Prostate gland (tissue), 2 donors: ENCODE measurements at regions not wholly inside any gene's neighbourhood (a gene's known extent, or its start where the extent isn't known, plus 50 kb on each side); places are given as distances from the start of the nearest gene placed in this dataset.

Source experiments
- DNase-seq: peaks from one replicate; pipeline ENCODE4 v3.0.0-alpha.2; 2019; ENCODE audit warnings: low spot score
- H3K27ac ChIP-seq, 2 donors: fragments of 200-600 bp; sonication (generic); 2 replicates each; pipeline ENCODE4 v1.5.1; 2017 to 2019
- H3K27me3 ChIP-seq: fragments of 200-600 bp; sonication (generic); replicated peaks from 2 replicates; pipeline ENCODE4 v1.5.1; 2019; ENCODE audit not compliant: insufficient read depth
- H3K36me3 ChIP-seq, 2 donors: fragments of 200-600 bp; sonication (generic); 1 replicate in 1 of 2; 2 replicates in 1 of 2; pipeline versions ENCODE4 v1.5.1 to v1.8.1; 2017 to 2019
- H3K4me1 ChIP-seq: fragments of 200-600 bp; sonication (generic); replicated peaks from 2 replicates; pipeline ENCODE4 v1.5.1; 2019
- H3K4me3 ChIP-seq, 2 donors: fragments of 200-600 bp; sonication (generic); 2 replicates each; pipeline ENCODE4 v1.5.1; 2017 to 2019
- H3K9me3 ChIP-seq: fragments of 200-600 bp; sonication (generic); 2 replicates; pipeline ENCODE4 v1.5.1; 2017
- CTCF ChIP-seq, 4 experiments: fragments of 200-600 bp in 2 of 4; fragments of 450-650 bp in 2 of 4; sonication (generic) in 2 of 4; IDR thresholded peaks; 1 replicate in 3 of 4; 2 replicates in 1 of 4; pipeline ENCODE4 v1.5.1; 2016 to 2019; ENCODE audit warnings: antibody characterized with exemption in 4 of 4, mild to moderate bottlenecking in 2 of 4, moderate library complexity in 2 of 4
- POLR2A ChIP-seq: fragments of 450-650 bp; IDR thresholded peaks from one replicate; pipeline ENCODE4 v1.6.1; 2016; ENCODE audit warnings: antibody characterized with exemption, mild to moderate bottlenecking
- POLR2AphosphoS5 ChIP-seq: sonication (generic); formaldehyde crosslinking; IDR thresholded peaks from one replicate; pipeline ENCODE4 v1.6.1; 2017; ENCODE audit warnings: antibody characterized with exemption
- WGBS: methylation state at CpG from one replicate; pipeline ENCODE4 v1.1.5; 2018; 5-methylcytosine and 5-hydroxymethylcytosine counted together
- intact Hi-C: fragments of 100-400 bp; cut with DNase I; formaldehyde crosslinking; loops from one replicate; pipeline ENCODE4 v1.14.2; 2022

DNA sequence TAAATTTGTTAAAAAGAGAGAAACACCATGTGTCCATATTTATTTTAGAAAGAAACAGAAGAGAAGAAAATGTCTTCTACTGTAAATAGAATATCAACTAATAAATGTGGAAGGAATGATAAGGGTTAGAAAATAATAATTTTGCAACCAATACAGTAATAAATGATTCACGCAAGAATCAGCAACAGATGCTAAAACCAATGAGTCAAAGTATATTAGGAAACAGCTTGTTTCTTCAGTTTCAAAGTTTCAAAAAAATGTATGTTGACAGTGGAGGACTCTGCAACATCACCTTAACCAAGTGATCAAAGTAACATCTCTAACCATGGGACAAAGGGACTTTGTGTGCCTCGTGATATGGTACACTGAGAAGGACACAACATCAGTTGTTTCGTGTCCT is 147.0 kb downstream of the TWIST2 start:
- Histone ChIP-seq H3K27ac (no peak overlapping the region), H3K4me1 (no peaks in the 10 kb centered on the region), H3K9me3 (no peaks in the 10 kb centered on the region), H3K27me3 (no peaks in the 10 kb centered on the region), H3K4me3 (no peak overlapping the region), H3K36me3 (no peaks in the 10 kb centered on the region)
- intact Hi-C loops: no loop called here
- no peak for TF ChIP-seq POLR2A
- TF ChIP-seq POLR2AphosphoS5: no peak
- WGBS: 65% methylated on average over 3 of the region's 3 CpGs
- no peak for DNase-seq

DNA sequence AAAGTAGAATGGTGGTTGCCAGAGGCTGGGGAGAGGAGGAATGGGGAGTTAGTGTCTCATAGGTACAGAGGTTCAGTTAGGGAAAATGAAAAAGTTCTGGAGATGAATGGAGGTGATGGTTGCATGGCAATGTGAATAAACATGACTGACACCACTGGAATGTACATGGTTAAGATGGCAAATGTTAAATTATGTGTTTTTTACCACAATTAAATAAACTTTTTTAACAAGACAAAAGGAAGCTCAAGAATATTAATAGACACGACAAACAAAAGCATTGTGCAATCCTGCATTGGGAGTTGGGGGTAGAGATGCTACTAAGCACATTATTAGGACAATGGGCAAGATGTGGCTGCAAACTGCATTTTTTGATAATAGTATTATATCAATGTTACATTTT is 147.7 kb downstream of the TWIST2 start:
- H3K27ac ChIP-seq: no peak overlapping the region
- H3K27me3 ChIP-seq: no peaks in the 10 kb centered on the region
- no peaks in the 10 kb centered on the region for H3K36me3 ChIP-seq
- TF ChIP-seq POLR2A: no peak
- no peak for TF ChIP-seq POLR2AphosphoS5
- no peak for TF ChIP-seq CTCF (IDR thresholded peaks at IDR 0.05)
- no peak overlapping the region for H3K4me3 ChIP-seq
- H3K9me3 ChIP-seq: no peaks in the 10 kb centered on the region
- 68% methylated on average over 1 of the region's 1 CpG for WGBS
- H3K4me1 ChIP-seq: no peaks in the 10 kb centered on the region
- no peak for DNase-seq
- intact Hi-C loops: no loop called here

DNA sequence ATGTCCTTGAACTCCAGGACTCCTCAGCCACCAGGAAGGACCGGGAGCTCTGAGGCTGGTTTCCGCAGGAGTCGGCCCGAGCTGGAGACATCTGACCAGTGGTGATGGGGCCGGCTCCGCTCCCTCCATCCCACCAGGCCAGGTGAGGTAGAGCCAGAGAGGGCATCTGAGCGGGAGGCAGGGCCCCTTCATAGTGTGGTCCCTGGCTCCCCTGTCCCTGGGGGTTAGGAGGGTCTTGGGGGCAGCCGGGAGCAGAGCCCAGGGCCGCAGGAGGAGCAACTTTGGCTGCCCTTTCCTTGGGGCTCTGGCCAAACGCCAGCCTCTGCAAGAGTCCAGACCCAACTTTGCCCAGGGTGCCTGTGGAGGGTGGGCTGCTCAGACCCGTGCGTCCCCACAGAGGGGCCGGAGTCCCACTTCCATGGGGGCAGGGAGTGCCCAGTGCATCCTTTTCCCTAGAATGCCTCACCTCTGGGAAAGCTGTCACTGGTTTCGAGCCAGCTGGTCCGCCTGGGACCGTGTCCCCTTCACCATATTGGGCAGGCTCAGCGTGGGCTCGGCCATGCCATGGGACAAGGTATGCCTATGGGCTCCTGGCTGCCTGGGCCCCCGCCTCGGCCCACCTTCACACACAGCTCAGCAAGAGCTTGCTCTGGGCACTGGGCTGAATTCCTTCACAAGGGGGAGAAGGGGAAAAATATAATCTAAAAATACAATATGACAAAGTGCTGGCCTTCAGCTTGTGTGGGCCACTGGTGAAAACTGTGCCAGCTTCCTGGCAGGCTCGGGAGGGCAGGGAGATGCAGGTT is 148.6 kb downstream of the TWIST2 start:
- Histone ChIP-seq H3K4me3 (no peak overlapping the region), H3K27ac (no peak overlapping the region), H3K36me3 (no peaks in the 10 kb centered on the region), H3K9me3 (no peaks in the 10 kb centered on the region), H3K27me3 (no peaks in the 10 kb centered on the region), H3K4me1 (no peaks in the 10 kb centered on the region)
- 90% methylated on average over 21 of the region's 21 CpGs for WGBS
- TF ChIP-seq POLR2A: no peak
- intact Hi-C loops: no loop called here
- no peak for DNase-seq

- Histone ChIP-seq H3K4me3 (no peak overlapping the region), H3K36me3 (no peaks in the 10 kb centered on the region), H3K9me3 (no peaks in the 10 kb centered on the region), H3K4me1 (no peaks in the 10 kb centered on the region), H3K27me3 (peaks cover 1% of the 10 kb centered on the region), H3K27ac (no peak overlapping the region)
- intact Hi-C loops: no loop called here
- 76% methylated on average over 10 of the region's 10 CpGs for WGBS
- no peak for DNase-seq
- no peak for TF ChIP-seq POLR2A
- no peak for TF ChIP-seq CTCF (IDR thresholded peaks at IDR 0.05)
- TF ChIP-seq POLR2AphosphoS5: no peak
These were observed 149.2 kb downstream of the TWIST2 start for GRCh38 chr2:238997137-238997390.

- 87% methylated on average over 10 of the region's 10 CpGs for WGBS
These were observed 149.8 kb downstream of the TWIST2 start for GRCh38 chr2:238997684-238998083.

More at GRCh38 chr2:238997684-238998083, 149.8 kb downstream of the TWIST2 start:
- Histone ChIP-seq H3K4me1 (no peaks in the 10 kb centered on the region), H3K4me3 (no peak overlapping the region), H3K36me3 (no peaks in the 10 kb centered on the region), H3K9me3 (no peaks in the 10 kb centered on the region), H3K27ac (no peak overlapping the region), H3K27me3 (peaks cover 2% of the 10 kb centered on the region)
- no peak for DNase-seq
- intact Hi-C loops: no loop called here
- TF ChIP-seq CTCF (IDR thresholded peaks at IDR 0.05) (no peak), POLR2A (no peak), POLR2AphosphoS5 (no peak)
